ENCODE measurements at regions not wholly inside any gene's neighbourhood (a gene's known extent, or its start where the extent isn't known, plus 50 kb on each side); places are given as distances from the start of the nearest gene placed in this dataset.

DNA sequence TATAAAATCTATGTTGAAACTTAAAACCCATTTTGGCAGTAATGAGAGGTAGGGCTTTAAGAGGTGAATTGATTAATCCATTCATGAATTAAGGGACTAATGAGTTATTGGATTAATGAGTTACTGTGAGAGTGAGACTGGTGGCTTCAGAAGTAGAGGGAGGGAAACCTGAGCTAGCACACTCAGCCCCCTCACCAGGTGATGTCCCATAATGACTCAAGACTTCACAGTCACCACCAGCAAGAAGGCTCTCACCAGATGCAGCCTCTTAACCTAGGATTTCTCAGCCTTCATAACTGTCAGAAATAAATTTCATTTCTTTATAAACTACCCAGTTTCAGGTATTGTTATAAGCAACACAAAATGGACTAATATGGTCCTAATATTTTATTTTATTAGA lies 621.7 kb upstream of the ACVR2A start:
- Histone ChIP-seq H3K9me3 (no peaks in the 10 kb centered on the region), H3K4me1 (no peaks in the 10 kb centered on the region), H3K36me3 (no peaks in the 10 kb centered on the region), H3K27me3 (no peaks in the 10 kb centered on the region), H3K27ac (no peak overlapping the region), H3K4me3 (no peak overlapping the region)
- no peak for DNase-seq (ENCODE audit: low spot score in 2 of 2)
- TF ChIP-seq, protein P1, sequence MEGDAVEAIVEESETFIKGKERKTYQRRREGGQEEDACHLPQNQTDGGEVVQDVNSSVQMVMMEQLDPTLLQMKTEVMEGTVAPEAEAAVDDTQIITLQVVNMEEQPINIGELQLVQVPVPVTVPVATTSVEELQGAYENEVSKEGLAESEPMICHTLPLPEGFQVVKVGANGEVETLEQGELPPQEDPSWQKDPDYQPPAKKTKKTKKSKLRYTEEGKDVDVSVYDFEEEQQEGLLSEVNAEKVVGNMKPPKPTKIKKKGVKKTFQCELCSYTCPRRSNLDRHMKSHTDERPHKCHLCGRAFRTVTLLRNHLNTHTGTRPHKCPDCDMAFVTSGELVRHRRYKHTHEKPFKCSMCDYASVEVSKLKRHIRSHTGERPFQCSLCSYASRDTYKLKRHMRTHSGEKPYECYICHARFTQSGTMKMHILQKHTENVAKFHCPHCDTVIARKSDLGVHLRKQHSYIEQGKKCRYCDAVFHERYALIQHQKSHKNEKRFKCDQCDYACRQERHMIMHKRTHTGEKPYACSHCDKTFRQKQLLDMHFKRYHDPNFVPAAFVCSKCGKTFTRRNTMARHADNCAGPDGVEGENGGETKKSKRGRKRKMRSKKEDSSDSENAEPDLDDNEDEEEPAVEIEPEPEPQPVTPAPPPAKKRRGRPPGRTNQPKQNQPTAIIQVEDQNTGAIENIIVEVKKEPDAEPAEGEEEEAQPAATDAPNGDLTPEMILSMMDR (IDR thresholded peaks at IDR 0.05): no peak
- TF ChIP-seq POLR2A (IDR thresholded peaks at IDR 0.05) (no peak), POLR2AphosphoS5 (IDR thresholded peaks at IDR 0.05) (no peak), EP300 (IDR thresholded peaks at IDR 0.05) (no peak)

DNA sequence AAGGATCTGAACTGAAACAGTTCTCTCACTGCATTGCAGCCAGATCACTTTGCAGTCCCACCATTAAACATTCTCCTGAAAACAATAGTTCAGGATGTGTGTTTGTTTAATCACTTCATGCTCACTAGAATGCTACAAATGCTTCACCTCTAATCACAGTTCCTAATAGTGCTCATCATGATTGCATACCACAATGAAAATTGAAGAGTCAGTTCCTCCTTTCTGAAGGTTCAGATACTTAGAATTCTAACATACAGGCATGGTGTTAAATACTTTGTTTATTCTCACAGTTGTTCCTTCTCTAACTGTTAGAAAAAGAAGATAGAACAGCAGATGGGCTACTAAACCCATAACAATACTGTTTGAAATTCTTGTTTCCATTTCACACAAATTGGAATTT lies 622.3 kb upstream of the ACVR2A start:
- TF ChIP-seq EP300 (IDR thresholded peaks at IDR 0.05) (no peak), POLR2AphosphoS5 (IDR thresholded peaks at IDR 0.05) (no peak), POLR2A (IDR thresholded peaks at IDR 0.05) (no peak)
- TF ChIP-seq, protein P1 (IDR thresholded peaks at IDR 0.05): no peak
- Histone ChIP-seq H3K27me3 (no peaks in the 10 kb centered on the region), H3K4me3 (no peak overlapping the region), H3K4me1 (no peaks in the 10 kb centered on the region), H3K9me3 (no peaks in the 10 kb centered on the region), H3K36me3 (no peaks in the 10 kb centered on the region), H3K27ac (no peak overlapping the region)
- no peak for DNase-seq (ENCODE audit: low spot score in 2 of 2)

DNA sequence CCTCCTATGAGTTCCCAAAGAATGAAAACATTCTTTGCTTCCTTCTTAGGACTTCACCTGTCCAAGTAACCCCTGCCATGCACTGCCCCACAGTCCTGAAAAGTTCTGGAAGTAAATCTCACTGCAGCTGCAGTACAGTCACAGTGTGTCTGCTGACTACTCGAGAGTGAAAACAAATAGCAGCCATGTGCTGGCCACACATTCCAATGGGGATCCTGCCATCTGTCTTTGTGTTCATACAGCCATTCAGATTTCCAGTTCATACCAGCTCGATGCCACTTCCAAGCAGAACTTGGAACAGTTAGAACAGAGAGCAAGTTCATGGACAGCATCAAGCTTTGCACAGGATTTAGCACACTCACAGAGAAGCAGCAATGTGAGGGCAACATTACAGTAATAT lies 629.9 kb upstream of the ACVR2A start:
- Histone ChIP-seq H3K36me3 (no peaks in the 10 kb centered on the region), H3K9me3 (no peaks in the 10 kb centered on the region), H3K27me3 (no peaks in the 10 kb centered on the region), H3K27ac (no peak overlapping the region), H3K4me3 (no peak overlapping the region), H3K4me1 (no peaks in the 10 kb centered on the region)
- TF ChIP-seq POLR2A (IDR thresholded peaks at IDR 0.05) (no peak), EP300 (IDR thresholded peaks at IDR 0.05) (no peak), POLR2AphosphoS5 (IDR thresholded peaks at IDR 0.05) (no peak)
- TF ChIP-seq, protein P1 (IDR thresholded peaks at IDR 0.05): no peak
- 31% methylated on average over 2 of the region's 2 CpGs for WGBS
- DNase-seq (ENCODE audit: low spot score in 2 of 2): no peak

DNA sequence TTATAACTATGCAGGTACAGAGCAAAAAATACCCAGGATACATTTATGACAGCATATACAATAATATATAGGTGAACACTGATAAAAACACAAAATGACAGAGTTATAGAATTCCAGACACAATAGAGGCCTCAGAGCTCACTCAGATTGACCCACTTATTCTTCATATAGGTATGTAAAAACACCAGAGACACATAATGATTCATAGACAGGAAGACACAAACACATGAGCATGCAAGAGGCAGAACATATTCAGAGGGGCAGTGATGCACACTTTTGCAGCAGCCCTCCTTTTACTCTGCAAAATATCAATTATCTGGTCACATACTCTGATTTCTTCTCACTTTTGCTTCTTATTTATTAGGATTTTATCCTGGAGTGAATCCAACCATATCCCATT lies 633.3 kb upstream of the ACVR2A start:
- H3K27me3 ChIP-seq: no peaks in the 10 kb centered on the region
- TF ChIP-seq POLR2A (IDR thresholded peaks at IDR 0.05) (no peak), POLR2AphosphoS5 (IDR thresholded peaks at IDR 0.05) (no peak), EP300 (IDR thresholded peaks at IDR 0.05) (no peak)
- TF ChIP-seq, protein P1 (IDR thresholded peaks at IDR 0.05): no peak

DNA sequence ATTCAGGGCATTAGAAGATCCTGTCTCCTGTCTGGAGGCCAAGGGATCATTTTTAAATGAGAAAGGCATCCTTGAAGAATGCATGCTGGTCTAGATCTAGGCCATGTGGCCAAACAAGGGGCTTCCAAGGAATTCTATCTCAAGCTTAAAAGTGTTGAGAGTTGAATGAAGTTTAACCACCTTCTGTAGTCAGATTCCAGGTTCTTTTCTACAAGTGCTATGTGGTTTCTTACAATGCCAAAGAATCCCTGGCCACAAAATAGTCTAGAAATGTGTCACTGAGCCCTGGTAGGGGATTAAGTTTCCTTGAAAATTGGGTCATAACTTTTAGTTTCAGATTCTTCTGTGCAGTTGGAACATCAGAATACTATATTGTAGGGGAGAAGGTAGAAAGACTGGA lies 640.7 kb upstream of the ACVR2A start:
- no peak for DNase-seq (ENCODE audit: low spot score in 2 of 2)
- Histone ChIP-seq H3K4me1 (no peaks in the 10 kb centered on the region), H3K4me3 (no peak overlapping the region), H3K27me3 (no peaks in the 10 kb centered on the region), H3K9me3 (peaks cover 6% of the 10 kb centered on the region), H3K36me3 (no peaks in the 10 kb centered on the region), H3K27ac (no peak overlapping the region)
- TF ChIP-seq POLR2AphosphoS5 (IDR thresholded peaks at IDR 0.05) (no peak), EP300 (IDR thresholded peaks at IDR 0.05) (no peak), POLR2A (IDR thresholded peaks at IDR 0.05) (no peak)
- TF ChIP-seq, protein P1 (IDR thresholded peaks at IDR 0.05): no peak

More for the DNA sequence above, 633.3 kb upstream of the ACVR2A start:
- Histone ChIP-seq H3K9me3 (no peaks in the 10 kb centered on the region), H3K27ac (no peak overlapping the region), H3K36me3 (no peaks in the 10 kb centered on the region), H3K4me1 (no peaks in the 10 kb centered on the region), H3K4me3 (no peak overlapping the region)
- DNase-seq (ENCODE audit: low spot score in 2 of 2): no peak

All from suprapubic skin (tissue), 4 donors.